ENCODE measurements at regions not wholly inside any gene's neighbourhood (a gene's known extent, or its start where the extent isn't known, plus 50 kb on each side); places are given as distances from the start of the nearest gene placed in this dataset.

DNA sequence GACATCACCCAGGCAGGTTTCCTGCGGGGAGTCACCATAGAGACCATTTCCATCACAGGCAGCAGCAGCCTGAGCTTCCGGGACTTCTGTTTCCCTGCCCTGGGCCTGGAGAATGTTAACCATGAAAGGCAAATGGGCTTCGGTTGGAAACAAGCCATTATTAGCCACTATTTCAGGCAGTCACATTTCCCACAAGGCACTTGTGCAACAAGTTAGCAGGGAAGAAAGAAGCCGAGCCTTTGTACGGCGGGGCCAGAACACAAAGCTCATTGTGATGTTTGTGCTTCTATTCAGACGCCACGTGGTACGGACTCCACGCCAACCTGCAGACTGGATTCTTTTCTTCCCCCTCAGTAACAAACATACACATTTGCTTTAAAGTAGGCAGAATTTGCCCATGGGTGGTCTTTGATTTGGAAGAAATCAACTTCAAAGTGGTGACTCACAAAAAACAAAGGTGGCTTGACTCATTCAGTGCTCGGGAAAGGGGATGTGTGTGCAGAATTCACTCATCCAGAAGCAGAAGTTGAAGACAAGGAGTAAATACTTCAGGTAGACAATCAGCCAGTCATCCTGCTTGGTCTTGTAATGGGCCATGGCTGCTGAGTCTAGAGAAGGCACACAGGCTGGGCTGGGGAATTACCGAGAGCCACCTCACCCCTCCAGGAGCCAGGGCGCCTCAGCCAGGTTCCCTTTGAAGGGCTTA lies 154.2 kb upstream of the PRMT8 start:
- Histone ChIP-seq H3K4me3 (no peak overlapping the region), H3K36me3 (no peaks in the 10 kb centered on the region), H3K27me3 (ENCODE audit: low read depth) (no peaks in the 10 kb centered on the region), H3K27ac (replicated peaks) (peak overlapping the region; percentile 72), H3K4me1 (peaks cover 48% of the 10 kb centered on the region), H3K9me3 (replicated peaks) (no peaks in the 10 kb centered on the region)
- no peak for DNase-seq
- intact Hi-C loops (cut with micrococcal nuclease) = no loop called here
- TF ChIP-seq, protein P1, sequence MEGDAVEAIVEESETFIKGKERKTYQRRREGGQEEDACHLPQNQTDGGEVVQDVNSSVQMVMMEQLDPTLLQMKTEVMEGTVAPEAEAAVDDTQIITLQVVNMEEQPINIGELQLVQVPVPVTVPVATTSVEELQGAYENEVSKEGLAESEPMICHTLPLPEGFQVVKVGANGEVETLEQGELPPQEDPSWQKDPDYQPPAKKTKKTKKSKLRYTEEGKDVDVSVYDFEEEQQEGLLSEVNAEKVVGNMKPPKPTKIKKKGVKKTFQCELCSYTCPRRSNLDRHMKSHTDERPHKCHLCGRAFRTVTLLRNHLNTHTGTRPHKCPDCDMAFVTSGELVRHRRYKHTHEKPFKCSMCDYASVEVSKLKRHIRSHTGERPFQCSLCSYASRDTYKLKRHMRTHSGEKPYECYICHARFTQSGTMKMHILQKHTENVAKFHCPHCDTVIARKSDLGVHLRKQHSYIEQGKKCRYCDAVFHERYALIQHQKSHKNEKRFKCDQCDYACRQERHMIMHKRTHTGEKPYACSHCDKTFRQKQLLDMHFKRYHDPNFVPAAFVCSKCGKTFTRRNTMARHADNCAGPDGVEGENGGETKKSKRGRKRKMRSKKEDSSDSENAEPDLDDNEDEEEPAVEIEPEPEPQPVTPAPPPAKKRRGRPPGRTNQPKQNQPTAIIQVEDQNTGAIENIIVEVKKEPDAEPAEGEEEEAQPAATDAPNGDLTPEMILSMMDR (IDR thresholded peaks at IDR 0.05; ENCODE audit: borderline replicate concordance) = no peak

DNA sequence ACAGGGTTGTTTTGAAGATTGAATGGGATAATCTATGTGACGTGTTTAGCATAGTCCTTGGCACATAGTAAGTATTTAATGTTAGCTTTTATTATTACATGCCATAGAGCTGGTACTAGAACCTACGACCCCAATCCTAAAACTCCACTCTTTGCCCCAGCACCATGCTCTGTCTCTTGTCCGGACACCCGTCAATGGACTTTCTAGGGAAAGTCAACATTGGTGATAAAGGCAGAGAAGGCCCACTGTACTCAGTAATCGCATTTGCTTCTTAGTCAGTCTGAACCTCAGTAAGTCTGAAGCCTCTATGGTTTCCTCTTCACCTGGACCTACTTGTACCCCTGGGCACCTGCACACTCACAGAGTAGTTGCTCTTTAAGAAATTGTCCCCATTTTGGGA lies 153.1 kb upstream of the PRMT8 start:
- intact Hi-C loops (cut with micrococcal nuclease) = no loop called here
- H3K27me3 ChIP-seq (ENCODE audit: low read depth) = no peaks in the 10 kb centered on the region
- peaks cover 54% of the 10 kb centered on the region for H3K4me1 ChIP-seq

DNA sequence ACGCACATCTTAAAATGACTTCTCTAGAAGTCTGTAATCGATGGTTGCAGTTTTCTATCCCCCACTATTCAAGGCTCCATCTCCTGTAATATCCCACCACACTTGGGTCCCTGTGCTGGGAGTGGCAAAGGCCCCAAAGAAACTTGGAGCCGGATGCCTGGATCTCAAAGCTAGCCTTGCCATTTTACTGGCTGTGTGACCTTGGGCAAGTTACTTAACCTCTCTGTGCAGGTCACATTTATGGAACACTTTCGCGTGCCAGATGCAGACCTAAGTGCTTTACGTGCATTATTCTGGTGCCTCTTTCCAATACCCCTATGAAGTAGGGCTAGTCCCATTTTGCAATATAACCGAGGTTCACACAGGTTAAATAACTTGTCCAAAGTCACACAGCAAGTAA lies 151.8 kb upstream of the PRMT8 start:
- DNase-seq = no peak
- no peaks in the 10 kb centered on the region for H3K9me3 ChIP-seq (replicated peaks)
- H3K36me3 ChIP-seq = no peaks in the 10 kb centered on the region
- peaks cover 42% of the 10 kb centered on the region for H3K4me1 ChIP-seq
- no peak overlapping the region for H3K4me3 ChIP-seq
- no peak overlapping the region for H3K27ac ChIP-seq (replicated peaks)
- TF ChIP-seq, protein P1 (IDR thresholded peaks at IDR 0.05; ENCODE audit: borderline replicate concordance) = no peak
- H3K27me3 ChIP-seq (ENCODE audit: low read depth) = no peaks in the 10 kb centered on the region
- intact Hi-C loops (cut with micrococcal nuclease) = no loop called here

More for the DNA sequence above, 153.1 kb upstream of the PRMT8 start:
- no peak for DNase-seq
- TF ChIP-seq, protein P1 (IDR thresholded peaks at IDR 0.05; ENCODE audit: borderline replicate concordance) = no peak
- Histone ChIP-seq H3K4me3 (no peak overlapping the region), H3K27ac (replicated peaks) (no peak overlapping the region), H3K9me3 (replicated peaks) (no peaks in the 10 kb centered on the region), H3K36me3 (no peaks in the 10 kb centered on the region)

DNA sequence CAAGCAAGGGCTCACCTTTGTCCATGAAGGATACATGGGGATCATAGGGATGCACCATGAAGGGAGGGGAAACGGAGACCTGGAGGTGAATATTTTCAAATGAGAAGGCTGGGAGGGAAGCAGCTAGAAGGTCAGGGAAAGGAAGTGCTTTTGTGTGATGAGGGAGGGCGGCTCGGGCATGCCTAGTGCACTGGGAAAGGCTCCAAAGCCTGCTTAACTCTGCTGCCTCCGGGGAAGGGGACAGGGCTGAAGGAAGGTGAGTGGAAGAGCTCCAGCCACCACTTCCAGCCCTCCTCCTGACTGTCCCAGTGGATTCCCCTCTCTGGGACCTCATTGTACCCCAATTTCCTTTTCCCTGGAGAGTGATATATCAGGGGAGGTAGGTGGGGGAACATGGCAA lies 149.4 kb upstream of the PRMT8 start:
- intact Hi-C loops (cut with micrococcal nuclease) = no loop called here
- peak overlapping the region; percentile 36 for H3K27ac ChIP-seq (replicated peaks)
- TF ChIP-seq, protein P1 (IDR thresholded peaks at IDR 0.05; ENCODE audit: borderline replicate concordance) = no peak

DNA sequence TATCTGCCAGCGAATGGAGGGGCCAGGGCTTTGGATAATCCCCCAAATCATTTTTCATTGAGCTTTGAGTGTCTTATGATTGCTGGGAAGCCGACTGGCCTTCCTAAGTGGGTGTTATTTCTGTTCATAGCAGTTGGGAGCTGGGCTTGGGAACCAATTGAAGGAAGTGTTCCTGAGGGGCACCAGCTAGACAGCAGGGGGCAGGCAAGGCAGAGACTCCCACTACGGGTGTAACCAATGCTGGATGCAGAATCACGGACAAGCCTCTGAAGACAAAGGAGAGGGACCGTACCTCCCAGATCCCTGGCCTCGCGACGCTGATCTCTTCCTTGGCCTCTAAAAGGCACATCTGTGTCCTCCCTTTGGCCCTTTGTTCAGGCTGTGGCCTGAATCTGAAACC lies 149.0 kb upstream of the PRMT8 start:
- Histone ChIP-seq H3K9me3 (replicated peaks) (no peaks in the 10 kb centered on the region), H3K4me3 (no peak overlapping the region), H3K27ac (replicated peaks) (peak overlapping the region; percentile 36), H3K36me3 (no peaks in the 10 kb centered on the region), H3K4me1 (peaks cover 19% of the 10 kb centered on the region), H3K27me3 (ENCODE audit: low read depth) (no peaks in the 10 kb centered on the region)
- TF ChIP-seq, protein P1 (IDR thresholded peaks at IDR 0.05; ENCODE audit: borderline replicate concordance) = peak; percentile 71
- intact Hi-C loops (cut with micrococcal nuclease) = no loop called here
- peak; percentile 41 for DNase-seq

More for the DNA sequence above, 149.4 kb upstream of the PRMT8 start:
- peaks cover 24% of the 10 kb centered on the region for H3K4me1 ChIP-seq
- no peak for DNase-seq
- H3K9me3 ChIP-seq (replicated peaks) = no peaks in the 10 kb centered on the region
- no peaks in the 10 kb centered on the region for H3K27me3 ChIP-seq (ENCODE audit: low read depth)
- H3K36me3 ChIP-seq = no peaks in the 10 kb centered on the region
- no peak overlapping the region for H3K4me3 ChIP-seq
